NT2/D1 (cell line): ENCODE measurements at regions not wholly inside any gene's neighbourhood (a gene's known extent, or its start where the extent isn't known, plus 50 kb on each side); places are given as distances from the start of the nearest gene placed in this dataset.

Experiments
- SUZ12 ChIP-seq: IDR thresholded peaks from 2 replicates; pipeline ENCODE4 v1.6.1; 2011; ENCODE audit not compliant: insufficient read length, insufficient read depth; ENCODE audit errors: extremely low read depth
- YY1 ChIP-seq: IDR thresholded peaks from 2 replicates; pipeline ENCODE4 v1.6.1; 2011; ENCODE audit not compliant: insufficient read length, insufficient read depth

DNA sequence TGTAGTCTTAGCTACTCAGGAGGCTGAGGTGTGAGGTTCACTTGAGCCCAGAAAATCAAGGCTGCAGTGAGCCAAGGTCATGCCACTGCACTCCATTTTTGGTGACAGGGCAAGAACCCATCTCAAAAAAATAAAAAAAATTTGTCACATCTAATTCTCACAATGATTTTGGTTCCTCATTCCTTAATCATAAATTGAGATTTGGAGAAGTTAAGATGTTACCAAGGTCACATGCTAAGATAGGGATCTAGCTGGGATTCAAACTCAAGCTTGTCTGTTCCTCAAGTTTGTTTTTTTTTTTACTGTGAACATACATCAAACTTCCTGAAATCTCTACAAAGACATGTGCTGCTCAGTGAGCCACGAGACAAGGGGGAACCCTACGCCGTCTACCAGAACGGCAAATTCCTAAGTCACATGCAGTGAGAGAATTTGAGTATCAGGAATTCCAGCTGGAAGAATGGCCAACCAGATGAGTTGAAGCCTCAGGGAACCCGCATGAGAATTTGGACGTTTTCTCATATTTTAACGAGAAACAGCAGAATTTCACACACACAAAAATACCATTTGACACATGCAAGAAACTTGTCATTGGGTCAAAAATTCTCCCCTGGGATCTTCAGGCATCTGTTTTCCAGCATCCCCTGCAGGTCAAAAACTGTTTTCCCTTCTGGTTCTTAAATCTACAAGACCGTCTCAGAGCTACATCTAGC is 414.1 kb upstream of the GOT2 start:
- TF ChIP-seq SUZ12 (no peak), YY1 (no peak)
